ENCODE measurements at regions not wholly inside any gene's neighbourhood (a gene's known extent, or its start where the extent isn't known, plus 50 kb on each side); places are given as distances from the start of the nearest gene placed in this dataset.

DNA sequence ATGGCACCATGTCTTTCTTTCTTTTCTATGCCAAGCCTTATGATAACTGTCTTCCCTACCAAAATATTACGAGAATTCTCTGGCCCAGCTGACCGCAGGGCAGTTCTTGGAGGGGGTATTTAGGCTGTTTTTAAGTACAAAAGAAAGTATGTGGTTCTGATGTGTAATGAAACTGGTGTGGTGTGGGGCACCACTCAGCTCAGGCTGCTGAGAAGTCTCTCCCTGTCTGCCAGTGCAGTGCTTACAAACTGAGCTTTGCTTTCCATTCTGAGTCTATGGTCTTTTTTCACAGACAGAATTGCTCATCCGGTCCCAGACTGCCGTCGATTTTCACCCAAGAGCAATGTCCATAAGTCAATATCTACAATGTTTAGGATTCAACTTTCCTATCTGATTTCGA is 847.6 kb downstream of the NTRK3 start:
- no peak for DNase-seq (ENCODE audit: low read depth in 2 of 3, low spot score in 2 of 3)

DNA sequence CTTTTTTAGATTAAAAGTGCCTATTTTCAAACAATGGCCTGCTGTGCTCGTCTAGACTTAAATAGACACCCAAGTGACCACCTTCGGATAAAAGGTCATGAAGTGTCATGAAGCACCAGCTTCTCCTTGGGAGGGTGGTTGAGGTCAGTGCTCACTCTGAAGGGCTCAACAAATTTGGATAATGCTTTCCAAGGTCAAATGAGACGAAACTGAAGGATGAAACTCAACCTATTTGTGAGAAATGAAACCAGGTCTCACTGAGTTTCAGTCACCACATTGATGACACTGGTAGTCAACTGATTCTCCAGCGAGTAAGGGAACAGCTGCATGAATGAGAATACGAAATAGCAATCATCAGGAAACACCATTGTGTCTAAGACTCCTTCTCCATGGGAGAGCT is 852.6 kb downstream of the NTRK3 start:
- DNase-seq (ENCODE audit: low read depth in 2 of 3, low spot score in 2 of 3) = no peak

GRCh38 chr15:87401973-87402372 is 854.6 kb downstream of the NTRK3 start:
- no peak for DNase-seq (ENCODE audit: low read depth in 2 of 3, low spot score in 2 of 3)

DNA sequence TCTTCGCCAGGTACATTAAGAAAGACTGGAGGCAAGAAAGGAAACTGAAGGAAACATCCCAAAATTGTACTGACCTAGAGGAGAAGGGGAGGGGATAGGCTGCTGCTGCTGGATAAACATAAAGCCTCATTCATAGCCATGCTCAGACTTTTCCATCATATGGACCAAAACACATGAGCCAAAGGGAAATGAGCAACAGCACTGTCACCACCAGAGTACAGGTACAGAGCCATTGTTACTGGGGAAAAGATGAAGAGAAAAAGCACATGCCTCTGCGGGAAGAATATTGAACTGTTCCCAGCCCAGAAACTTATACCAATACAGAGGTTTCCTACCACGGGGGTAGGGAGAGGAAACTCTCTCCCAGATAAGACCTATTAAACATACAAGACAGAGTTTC is 861.9 kb downstream of the NTRK3 start:
- DNase-seq (ENCODE audit: low read depth in 2 of 3, low spot score in 2 of 3) = no peak

- DNase-seq (ENCODE audit: low read depth in 2 of 3, low spot score in 2 of 3) = no peak
Observed at GRCh38 chr15:87387766-87388165, 868.8 kb downstream of the NTRK3 start.

- DNase-seq (ENCODE audit: low read depth in 2 of 3, low spot score in 2 of 3) = no peak
Observed at GRCh38 chr15:87374339-87374738, 882.2 kb downstream of the NTRK3 start.

DNA sequence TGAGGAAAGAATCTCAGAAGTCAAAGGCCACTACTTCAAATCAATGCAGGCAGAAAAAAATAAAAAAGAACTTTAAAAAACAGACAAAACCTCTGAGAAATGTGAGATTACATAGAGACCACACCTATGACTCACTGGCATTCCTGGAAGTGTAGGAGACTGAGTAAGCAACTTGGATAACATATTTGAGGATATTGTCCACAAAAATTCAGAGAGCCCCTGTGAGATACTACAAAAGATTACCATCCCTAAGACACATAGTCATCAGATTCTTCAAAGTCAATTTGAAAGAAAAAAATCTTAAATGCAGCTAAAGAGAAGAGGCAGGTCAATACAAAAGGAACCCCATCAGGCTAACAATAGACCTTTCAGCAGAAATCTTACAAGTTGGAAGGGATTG is 887.3 kb downstream of the NTRK3 start:
- no peak for DNase-seq (ENCODE audit: low read depth in 2 of 3, low spot score in 2 of 3)

DNA sequence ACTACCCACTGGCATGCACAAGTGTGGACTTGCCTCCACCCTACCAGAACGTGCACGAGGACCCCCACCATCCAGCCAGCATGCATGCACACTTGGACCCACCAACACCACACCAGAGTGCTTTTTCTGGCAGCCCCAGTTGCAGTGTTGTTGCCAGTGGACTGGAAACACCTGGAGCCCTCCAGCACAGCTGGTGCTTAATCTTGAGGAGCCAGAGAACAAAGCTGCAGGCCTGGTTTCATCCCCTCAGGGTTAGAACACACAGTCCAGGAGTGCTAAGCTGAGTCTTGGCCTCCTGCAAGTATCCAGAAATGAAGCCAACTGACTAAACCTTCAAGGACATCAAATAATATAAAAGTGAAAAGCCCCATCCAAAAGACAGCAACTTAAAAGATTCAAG is 888.0 kb downstream of the NTRK3 start:
- DNase-seq (ENCODE audit: low read depth in 2 of 3, low spot score in 2 of 3) = no peak

- no peak for DNase-seq (ENCODE audit: low read depth in 2 of 3, low spot score in 2 of 3)
Observed at GRCh38 chr15:87365186-87365585, 891.4 kb downstream of the NTRK3 start.

DNA sequence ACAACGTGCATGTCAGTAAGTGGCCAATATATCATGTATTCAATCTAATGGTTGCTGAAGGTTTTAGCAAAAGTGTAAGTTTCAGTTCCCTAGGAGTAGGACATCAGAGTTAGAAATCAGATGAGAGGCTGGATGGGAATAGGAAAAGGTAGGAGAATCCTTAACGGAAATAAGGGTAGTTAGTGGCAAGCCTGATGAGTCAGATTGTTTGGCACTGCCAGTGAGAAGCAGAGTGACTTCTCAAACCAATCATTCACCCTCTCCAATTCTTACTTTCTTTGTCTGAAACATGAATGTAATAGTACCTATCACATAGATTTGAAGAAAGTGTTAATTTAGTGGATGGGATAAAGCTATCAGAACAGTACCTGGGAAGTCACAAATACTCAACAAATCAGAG is 894.0 kb downstream of the NTRK3 start:
- no peak for DNase-seq (ENCODE audit: low read depth in 2 of 3, low spot score in 2 of 3)

DNA sequence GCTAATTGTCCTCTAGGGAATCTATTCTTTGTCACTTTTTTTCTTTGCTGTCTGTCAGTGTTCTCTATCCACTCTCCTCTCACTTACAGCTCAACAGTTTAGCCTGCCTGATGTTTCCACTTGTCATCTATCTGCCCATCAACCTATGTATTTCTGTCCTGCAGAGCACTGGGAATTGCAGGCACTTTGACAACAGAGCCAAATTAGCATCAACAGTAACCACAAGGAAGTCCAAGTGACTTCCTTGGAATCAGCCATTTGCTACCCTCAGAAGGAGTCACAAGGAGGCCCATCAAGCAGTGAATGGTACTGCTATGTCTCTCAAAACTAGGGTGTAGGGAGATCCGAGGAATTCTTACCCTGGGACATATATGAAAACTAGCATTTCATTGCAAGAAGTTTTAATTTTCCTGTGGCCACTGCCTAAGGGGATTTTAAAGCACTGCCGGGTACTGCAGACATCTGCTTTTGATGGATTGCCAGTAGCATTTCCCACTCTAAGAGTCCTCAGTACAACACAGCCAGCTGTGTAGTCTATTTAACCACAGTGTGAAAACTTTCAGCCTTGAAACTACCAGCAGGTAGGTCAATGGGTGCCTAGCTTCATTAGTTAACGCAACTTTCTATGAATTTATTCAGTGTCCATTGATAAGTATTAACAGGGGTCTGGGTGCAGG is 898.8 kb downstream of the NTRK3 start:
- no peak for DNase-seq (ENCODE audit: low read depth in 2 of 3, low spot score in 2 of 3)

DNA sequence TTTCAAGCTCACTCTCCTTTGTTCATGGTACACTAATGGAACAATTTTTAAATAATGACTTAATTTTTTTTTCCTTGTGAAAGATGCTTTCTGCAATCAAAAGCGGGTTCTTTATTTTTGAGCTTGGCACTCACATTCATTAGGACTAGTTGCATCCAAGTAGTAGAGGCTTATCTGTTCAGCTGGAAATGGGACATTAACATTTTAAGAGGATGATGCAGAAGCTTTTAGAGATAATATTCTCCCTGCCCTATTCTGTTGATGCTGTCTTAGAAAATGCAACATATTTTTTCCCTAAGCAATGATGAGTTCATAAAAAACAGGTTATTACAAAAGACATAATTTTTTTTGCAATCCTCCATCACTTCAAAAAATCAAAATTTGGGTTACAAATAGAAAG is 900.6 kb downstream of the NTRK3 start:
- DNase-seq (ENCODE audit: low read depth in 2 of 3, low spot score in 2 of 3) = no peak

- no peak for DNase-seq (ENCODE audit: low read depth in 2 of 3, low spot score in 2 of 3)
Observed at GRCh38 chr15:87354661-87355410, 901.7 kb downstream of the NTRK3 start.

DNA sequence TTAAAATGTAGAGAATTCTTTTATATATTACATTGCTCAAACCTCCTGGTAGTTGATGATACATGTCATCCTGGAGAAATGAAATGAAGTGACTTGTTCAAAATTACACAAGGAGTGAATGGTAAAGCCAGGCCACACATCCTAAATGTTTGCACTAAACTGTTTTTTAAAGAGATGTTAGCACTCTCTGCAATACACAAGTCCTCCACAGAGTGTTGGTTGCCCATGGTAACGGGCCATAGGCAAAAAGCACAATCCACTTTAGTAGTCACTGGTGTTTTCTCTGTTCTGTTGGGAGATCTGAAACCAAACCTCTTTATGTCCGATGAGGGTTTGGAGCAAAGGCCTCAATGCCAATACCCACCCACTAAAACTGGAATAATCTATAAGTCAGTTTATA is 907.4 kb downstream of the NTRK3 start:
- no peak for DNase-seq (ENCODE audit: low read depth in 2 of 3, low spot score in 2 of 3)

GRCh38 chr15:87348746-87349145 is 907.8 kb downstream of the NTRK3 start:
- DNase-seq (ENCODE audit: low read depth in 2 of 3, low spot score in 2 of 3) = no peak

GRCh38 chr15:87347806-87348515 is 908.6 kb downstream of the NTRK3 start:
- DNase-seq (ENCODE audit: low read depth in 2 of 3, low spot score in 2 of 3) = no peak

DNA sequence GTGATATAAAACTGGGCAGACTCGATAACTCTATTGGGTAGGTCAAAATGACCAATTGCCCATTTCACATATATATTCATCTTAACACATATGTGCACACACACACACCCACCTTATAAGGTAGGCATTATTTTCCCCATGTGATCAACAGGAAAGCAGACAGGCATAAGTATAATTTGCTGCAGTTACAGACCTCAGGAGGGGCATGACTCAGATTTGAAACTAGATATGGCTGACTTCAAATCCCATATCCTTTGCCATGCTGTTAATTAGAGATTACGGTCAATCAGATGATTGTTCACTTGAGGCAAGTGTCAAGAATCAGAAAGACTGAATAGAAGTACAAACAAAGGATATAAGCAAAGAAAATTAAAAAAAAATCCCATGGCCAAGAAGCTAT is 910.6 kb downstream of the NTRK3 start:
- no peak for DNase-seq (ENCODE audit: low read depth in 2 of 3, low spot score in 2 of 3)

DNA sequence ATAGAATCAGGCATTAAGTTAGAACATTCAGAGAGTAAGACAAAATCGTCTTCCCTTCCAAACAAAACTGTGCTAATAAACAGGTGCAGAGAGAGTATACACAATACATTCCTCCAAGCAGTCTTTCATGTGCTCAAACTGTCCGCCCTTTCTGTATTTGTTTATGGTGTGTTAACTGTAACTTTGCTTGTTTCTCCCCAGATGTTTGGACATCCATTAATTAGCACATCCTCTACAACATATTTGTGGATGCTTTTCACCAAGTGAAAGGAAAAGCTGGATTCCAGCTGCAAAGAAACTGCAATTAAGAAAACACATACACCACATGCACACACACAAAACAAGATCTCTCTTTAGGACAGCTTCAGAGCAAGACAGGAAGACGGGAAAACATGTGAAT is 912.6 kb downstream of the NTRK3 start:
- no peak for DNase-seq (ENCODE audit: low read depth in 2 of 3, low spot score in 2 of 3)

- DNase-seq (ENCODE audit: low read depth in 2 of 3, low spot score in 2 of 3) = no peak
Observed at GRCh38 chr15:87340370-87340769, 916.2 kb downstream of the NTRK3 start.

DNA sequence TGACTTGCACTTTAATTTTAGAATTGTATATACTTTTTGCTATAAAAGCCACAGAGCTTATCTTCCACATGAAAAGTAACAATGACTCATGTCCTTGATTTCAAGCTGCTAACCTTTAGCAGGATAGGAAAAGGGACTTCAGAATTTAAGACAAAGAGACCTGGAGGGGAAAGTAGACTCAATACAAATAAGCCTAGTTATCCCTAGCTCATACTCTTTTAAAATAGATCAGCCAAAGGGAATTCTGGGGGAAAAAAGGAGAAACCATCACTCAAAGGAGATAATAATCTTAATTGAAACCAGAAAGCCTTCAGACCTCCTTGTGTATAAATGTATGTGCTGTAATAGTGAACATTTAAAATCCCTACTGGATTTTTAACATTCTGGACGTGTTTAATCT is 930.3 kb downstream of the NTRK3 start:
- DNase-seq (ENCODE audit: low read depth in 2 of 3, low spot score in 2 of 3) = no peak

DNA sequence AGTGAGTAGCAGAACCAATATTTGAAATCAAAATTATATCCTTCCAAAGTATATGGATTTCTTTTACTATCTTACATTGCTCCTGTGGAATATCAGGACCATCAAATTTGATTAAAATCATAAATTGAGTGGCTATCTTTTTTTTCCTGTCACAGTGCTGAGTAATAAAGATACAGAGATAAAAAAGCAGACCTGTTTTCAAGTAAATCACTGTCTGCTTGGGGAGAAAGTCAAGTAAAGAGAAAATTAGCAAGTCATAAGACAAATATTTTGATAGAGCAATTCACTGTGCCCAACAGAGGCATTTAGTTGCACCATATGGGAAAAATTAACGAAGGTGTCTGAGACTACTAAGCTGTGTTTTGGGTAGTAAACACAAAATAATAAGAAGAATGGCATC is 933.7 kb downstream of the NTRK3 start:
- DNase-seq (ENCODE audit: low read depth in 2 of 3, low spot score in 2 of 3) = no peak

GRCh38 chr15:87322265-87322664 is 934.3 kb downstream of the NTRK3 start:
- DNase-seq (ENCODE audit: low read depth in 2 of 3, low spot score in 2 of 3) = no peak
